Fibroblast of villous mesenchyme (primary cell): ENCODE measurements at regions not wholly inside any gene's neighbourhood (a gene's known extent, or its start where the extent isn't known, plus 50 kb on each side); places are given as distances from the start of the nearest gene placed in this dataset.
"Not testable (repeated sequence)": the region's sequence is repeated elsewhere in the genome, so short reads cannot be mapped to it uniquely, and the experiment has no call there.

ENCODE experiments used
- DNase-seq: peaks from one replicate; pipeline ENCODE4 v3.0.0-alpha.2; 2010; ENCODE audit warnings: low read depth
- H3K4me3 ChIP-seq: 2 replicates; pipeline ENCODE4 v1.5.1; 2011; ENCODE audit warnings: low read depth, mild to moderate bottlenecking, low read length
- CTCF ChIP-seq: IDR thresholded peaks from 2 replicates; pipeline ENCODE4 v1.5.1; 2012; ENCODE audit warnings: low read depth, mild to moderate bottlenecking, low read length; ENCODE audit not compliant: insufficient read depth

GRCh38 chr18:8529609-8530008, 79.6 kb upstream of the RAB12 start:
- TF ChIP-seq CTCF: no peak
- no peak for DNase-seq
- H3K4me3 ChIP-seq: no peak overlapping the region

GRCh38 chr18:8531084-8531483, 78.2 kb upstream of the RAB12 start:
- not testable (repeated sequence) for DNase-seq

GRCh38 chr18:8536231-8536630, 73.0 kb upstream of the RAB12 start:
- no peak overlapping the region for H3K4me3 ChIP-seq
- TF ChIP-seq CTCF: no peak
- DNase-seq: no peak

More at GRCh38 chr18:8531084-8531483, 78.2 kb upstream of the RAB12 start:
- not testable (repeated sequence) for H3K4me3 ChIP-seq

GRCh38 chr18:8536922-8537321, 72.3 kb upstream of the RAB12 start:
- TF ChIP-seq CTCF: no peak
- H3K4me3 ChIP-seq: no peak overlapping the region
- DNase-seq: no peak

GRCh38 chr18:8537400-8537799, 71.8 kb upstream of the RAB12 start:
- no peak overlapping the region for H3K4me3 ChIP-seq
- DNase-seq: no peak
- TF ChIP-seq CTCF: no peak

- no peak for DNase-seq
- no peak overlapping the region for H3K4me3 ChIP-seq
- no peak for TF ChIP-seq CTCF
These were observed 70.3 kb upstream of the RAB12 start for GRCh38 chr18:8538935-8539334.

- TF ChIP-seq CTCF: no peak
- DNase-seq: no peak
- no peak overlapping the region for H3K4me3 ChIP-seq
These were observed 62.6 kb upstream of the RAB12 start for GRCh38 chr18:8546677-8547076.

GRCh38 chr18:8548186-8548585, 61.1 kb upstream of the RAB12 start:
- H3K4me3 ChIP-seq: no peak overlapping the region
- no peak for TF ChIP-seq CTCF
- peak; percentile 10 for DNase-seq
